Uterus (tissue), 3 donors: ENCODE measurements at regions not wholly inside any gene's neighbourhood (a gene's known extent, or its start where the extent isn't known, plus 50 kb on each side); places are given as distances from the start of the nearest gene placed in this dataset.

Experiments
- DNase-seq, 2 donors: peaks; one replicate each; pipeline ENCODE4 v3.0.0-alpha.2; 2019 to 2020
- H3K27ac ChIP-seq, 2 donors: fragments of 200-600 bp; sonication (generic); 1 replicate in 1 of 2; 2 replicates in 1 of 2; pipeline ENCODE4 v1.5.1; 2016 to 2018
- H3K27me3 ChIP-seq, 2 donors: fragments of 200-600 bp; sonication (generic); one replicate each; pipeline ENCODE4 v1.5.1; 2018 to 2019; ENCODE audit warnings: control low read depth in 1 of 2
- H3K36me3 ChIP-seq, 2 donors: fragments of 200-600 bp; sonication (generic); one replicate each; pipeline ENCODE4 v1.5.1; 2019; ENCODE audit warnings: control low read depth in 1 of 2
- H3K4me1 ChIP-seq, 2 donors: fragments of 200-600 bp; sonication (generic); one replicate each; pipeline ENCODE4 v1.5.1; 2018 to 2019; ENCODE audit warnings: control low read depth in 1 of 2
- H3K4me3 ChIP-seq, 2 donors: fragments of 200-600 bp; sonication (generic); 1 replicate in 1 of 2; 2 replicates in 1 of 2; pipeline ENCODE4 v1.5.1; 2018 to 2019; ENCODE audit warnings: mild to moderate bottlenecking in 1 of 2
- H3K9me3 ChIP-seq, 2 donors: fragments of 200-600 bp; sonication (generic); one replicate each; pipeline ENCODE4 v1.5.1; 2019; ENCODE audit warnings: control low read depth in 1 of 2
- POLR2A ChIP-seq, 2 donors: fragments of 450-650 bp; IDR thresholded peaks; one replicate each; pipeline ENCODE4 v1.6.1; 2016; ENCODE audit warnings: antibody characterized with exemption in 2 of 2, mild to moderate bottlenecking in 1 of 2, moderate library complexity in 1 of 2
- intact Hi-C: fragments of 100-400 bp; cut with DNase I; formaldehyde crosslinking; loops from one replicate; pipeline ENCODE4 v1.15.1; 2023; ENCODE audit warnings: low total_unique reads
- TF ChIP-seq, protein P1 (sequence below), 4 experiments: fragments of 200-600 bp in 2 of 4; fragments of 450-650 bp in 2 of 4; sonication (generic) in 2 of 4; IDR thresholded peaks; one replicate each; pipeline ENCODE4 v1.5.1; 2016 to 2019; ENCODE audit warnings: antibody characterized with exemption in 4 of 4, mild to moderate bottlenecking in 2 of 4, moderate library complexity in 1 of 4
- donor health status: DM: yes; HTN: yes; CAD: no.

DNA sequence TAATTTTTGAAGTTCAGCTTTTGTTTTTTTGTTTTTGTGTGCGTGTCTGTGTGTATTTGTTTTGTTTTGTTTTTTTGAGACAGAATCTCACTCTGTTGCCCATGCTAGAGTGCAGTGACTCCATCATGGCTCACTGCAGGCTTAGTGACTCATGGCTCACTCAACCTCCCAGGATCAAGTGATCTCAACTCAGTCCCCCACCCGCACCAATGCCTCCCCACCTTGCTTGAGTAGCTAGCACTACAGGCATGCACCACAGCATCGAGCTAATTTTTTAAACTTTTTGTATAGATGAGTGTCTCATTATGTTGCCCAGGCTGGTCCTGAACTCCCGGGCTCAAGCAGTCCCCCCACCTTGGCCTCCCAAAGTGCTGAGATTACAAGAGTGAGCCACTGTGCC is 981.4 kb downstream of the BCL11B start:
- no peak for TF ChIP-seq POLR2A (IDR thresholded peaks at IDR 0.05)
- TF ChIP-seq, protein P1, sequence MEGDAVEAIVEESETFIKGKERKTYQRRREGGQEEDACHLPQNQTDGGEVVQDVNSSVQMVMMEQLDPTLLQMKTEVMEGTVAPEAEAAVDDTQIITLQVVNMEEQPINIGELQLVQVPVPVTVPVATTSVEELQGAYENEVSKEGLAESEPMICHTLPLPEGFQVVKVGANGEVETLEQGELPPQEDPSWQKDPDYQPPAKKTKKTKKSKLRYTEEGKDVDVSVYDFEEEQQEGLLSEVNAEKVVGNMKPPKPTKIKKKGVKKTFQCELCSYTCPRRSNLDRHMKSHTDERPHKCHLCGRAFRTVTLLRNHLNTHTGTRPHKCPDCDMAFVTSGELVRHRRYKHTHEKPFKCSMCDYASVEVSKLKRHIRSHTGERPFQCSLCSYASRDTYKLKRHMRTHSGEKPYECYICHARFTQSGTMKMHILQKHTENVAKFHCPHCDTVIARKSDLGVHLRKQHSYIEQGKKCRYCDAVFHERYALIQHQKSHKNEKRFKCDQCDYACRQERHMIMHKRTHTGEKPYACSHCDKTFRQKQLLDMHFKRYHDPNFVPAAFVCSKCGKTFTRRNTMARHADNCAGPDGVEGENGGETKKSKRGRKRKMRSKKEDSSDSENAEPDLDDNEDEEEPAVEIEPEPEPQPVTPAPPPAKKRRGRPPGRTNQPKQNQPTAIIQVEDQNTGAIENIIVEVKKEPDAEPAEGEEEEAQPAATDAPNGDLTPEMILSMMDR (IDR thresholded peaks at IDR 0.05) = no peak
- Histone ChIP-seq H3K9me3 (no peaks in the 10 kb centered on the region), H3K36me3 (no peaks in the 10 kb centered on the region), H3K27ac (no peak overlapping the region), H3K27me3 (no peaks in the 10 kb centered on the region), H3K4me1 (no peaks in the 10 kb centered on the region), H3K4me3 (no peak overlapping the region)
- no peak for DNase-seq
- intact Hi-C loops = no loop called here

GRCh38 chr14:98292191-98292590 is 979.8 kb downstream of the BCL11B start:
- no peaks in the 10 kb centered on the region for H3K9me3 ChIP-seq
- H3K27me3 ChIP-seq = no peaks in the 10 kb centered on the region
- no peaks in the 10 kb centered on the region for H3K36me3 ChIP-seq
- DNase-seq = no peak
- H3K4me1 ChIP-seq = no peaks in the 10 kb centered on the region
- intact Hi-C loops = no loop called here
- TF ChIP-seq POLR2A (IDR thresholded peaks at IDR 0.05) = no peak
- TF ChIP-seq, protein P1 (IDR thresholded peaks at IDR 0.05) = no peak
- no peak overlapping the region for H3K27ac ChIP-seq
- H3K4me3 ChIP-seq = no peak overlapping the region

- TF ChIP-seq, protein P1 (IDR thresholded peaks at IDR 0.05) = no peak
- TF ChIP-seq POLR2A (IDR thresholded peaks at IDR 0.05) = no peak
- intact Hi-C loops = no loop called here
- H3K4me3 ChIP-seq = no peak overlapping the region
- no peak overlapping the region for H3K27ac ChIP-seq
- no peak for DNase-seq
- no peaks in the 10 kb centered on the region for H3K36me3 ChIP-seq
- no peaks in the 10 kb centered on the region for H3K27me3 ChIP-seq
- H3K9me3 ChIP-seq = no peaks in the 10 kb centered on the region
- H3K4me1 ChIP-seq = no peaks in the 10 kb centered on the region
These were observed 978.4 kb downstream of the BCL11B start for GRCh38 chr14:98293576-98293975.

DNA sequence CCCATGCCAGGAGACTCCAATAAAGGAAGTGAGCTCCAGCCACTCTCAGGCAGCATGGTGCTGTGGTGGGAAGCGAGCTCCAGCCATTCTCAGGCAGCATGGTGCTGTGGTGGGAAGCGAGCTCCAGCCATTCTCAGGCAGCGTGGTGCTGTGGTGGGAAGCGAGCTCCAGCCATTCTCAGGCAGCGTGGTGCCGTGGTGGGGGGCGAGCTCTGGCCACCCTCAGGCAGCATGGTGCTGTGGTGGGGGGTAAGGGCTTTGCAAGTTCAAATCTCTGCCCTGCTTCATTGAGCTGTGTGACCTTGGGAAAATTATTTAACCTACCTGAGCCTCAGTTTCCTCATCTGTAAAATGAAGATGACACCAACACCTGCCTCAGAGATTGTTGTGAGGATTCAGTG is 975.1 kb downstream of the BCL11B start:
- no peak for DNase-seq
- TF ChIP-seq, protein P1 (IDR thresholded peaks at IDR 0.05) = no peak
- no peak for TF ChIP-seq POLR2A (IDR thresholded peaks at IDR 0.05)
- Histone ChIP-seq H3K27me3 (no peaks in the 10 kb centered on the region), H3K27ac (no peak overlapping the region), H3K36me3 (no peaks in the 10 kb centered on the region), H3K9me3 (no peaks in the 10 kb centered on the region), H3K4me1 (no peaks in the 10 kb centered on the region), H3K4me3 (no peak overlapping the region)
- intact Hi-C loops = no loop called here

GRCh38 chr14:98297567-98297966 is 974.4 kb downstream of the BCL11B start:
- H3K36me3 ChIP-seq = no peaks in the 10 kb centered on the region
- no peaks in the 10 kb centered on the region for H3K9me3 ChIP-seq
- H3K4me1 ChIP-seq = no peaks in the 10 kb centered on the region
- H3K27ac ChIP-seq = no peak overlapping the region
- no peak for DNase-seq
- TF ChIP-seq, protein P1 (IDR thresholded peaks at IDR 0.05) = no peak
- TF ChIP-seq POLR2A (IDR thresholded peaks at IDR 0.05) = no peak
- no peaks in the 10 kb centered on the region for H3K27me3 ChIP-seq
- intact Hi-C loops = no loop called here
- H3K4me3 ChIP-seq = no peak overlapping the region
